Activated naive CD4-positive, alpha-beta T cell treated with Interleukin-2 at 50 U/mL for 16 hours (primary cell): ENCODE measurements at regions not wholly inside any gene's neighbourhood (a gene's known extent, or its start where the extent isn't known, plus 50 kb on each side); places are given as distances from the start of the nearest gene placed in this dataset.

Source experiments
- DNase-seq: peaks from one replicate; pipeline ENCODE4 v3.0.0-alpha.2; 2020

GRCh38 chr6:139635401-139636130, 261.1 kb upstream of the CITED2 start:
- DNase-seq, result no peak

DNA sequence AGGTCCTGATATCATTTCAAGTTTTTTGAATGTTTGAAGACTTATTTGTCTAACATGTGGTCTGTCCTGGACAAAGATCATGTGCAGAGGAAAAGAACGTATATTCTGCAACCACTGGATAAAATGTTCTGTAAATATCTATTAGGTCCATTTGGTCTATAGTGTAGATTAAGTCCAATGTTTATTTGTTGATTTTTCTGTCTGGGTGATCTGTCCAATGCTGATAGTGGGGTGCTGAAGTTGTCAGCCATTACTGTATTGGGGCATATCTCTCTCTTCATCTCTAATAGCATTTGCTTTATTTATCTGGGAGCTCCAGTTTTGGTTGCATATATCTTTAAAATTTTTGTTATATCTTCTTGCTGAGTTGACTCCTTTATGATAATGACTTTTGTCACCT, 258.4 kb upstream of the CITED2 start:
- no peak for DNase-seq

GRCh38 chr6:139628270-139628669, 253.8 kb upstream of the CITED2 start:
- no peak for DNase-seq

DNA sequence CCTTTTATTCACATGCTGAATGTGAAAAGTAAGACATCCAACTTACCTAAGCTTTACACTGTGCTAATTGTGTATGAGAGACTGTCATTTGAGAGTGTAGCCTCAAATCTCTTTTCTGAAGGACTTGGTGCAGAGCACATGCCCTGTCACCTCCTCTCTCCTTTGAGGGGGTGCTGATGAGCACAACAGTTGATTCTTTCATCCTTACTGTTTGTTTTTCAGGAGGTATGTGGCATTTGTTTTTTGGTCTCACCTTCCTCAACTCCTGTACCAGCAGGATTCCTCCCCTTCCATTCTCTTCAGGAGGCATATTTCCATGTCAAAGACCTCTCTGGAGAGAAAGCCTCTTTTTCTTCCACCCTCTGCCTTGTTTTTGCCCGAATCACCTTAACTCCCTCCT, 252.6 kb upstream of the CITED2 start:
- DNase-seq, result no peak

DNA sequence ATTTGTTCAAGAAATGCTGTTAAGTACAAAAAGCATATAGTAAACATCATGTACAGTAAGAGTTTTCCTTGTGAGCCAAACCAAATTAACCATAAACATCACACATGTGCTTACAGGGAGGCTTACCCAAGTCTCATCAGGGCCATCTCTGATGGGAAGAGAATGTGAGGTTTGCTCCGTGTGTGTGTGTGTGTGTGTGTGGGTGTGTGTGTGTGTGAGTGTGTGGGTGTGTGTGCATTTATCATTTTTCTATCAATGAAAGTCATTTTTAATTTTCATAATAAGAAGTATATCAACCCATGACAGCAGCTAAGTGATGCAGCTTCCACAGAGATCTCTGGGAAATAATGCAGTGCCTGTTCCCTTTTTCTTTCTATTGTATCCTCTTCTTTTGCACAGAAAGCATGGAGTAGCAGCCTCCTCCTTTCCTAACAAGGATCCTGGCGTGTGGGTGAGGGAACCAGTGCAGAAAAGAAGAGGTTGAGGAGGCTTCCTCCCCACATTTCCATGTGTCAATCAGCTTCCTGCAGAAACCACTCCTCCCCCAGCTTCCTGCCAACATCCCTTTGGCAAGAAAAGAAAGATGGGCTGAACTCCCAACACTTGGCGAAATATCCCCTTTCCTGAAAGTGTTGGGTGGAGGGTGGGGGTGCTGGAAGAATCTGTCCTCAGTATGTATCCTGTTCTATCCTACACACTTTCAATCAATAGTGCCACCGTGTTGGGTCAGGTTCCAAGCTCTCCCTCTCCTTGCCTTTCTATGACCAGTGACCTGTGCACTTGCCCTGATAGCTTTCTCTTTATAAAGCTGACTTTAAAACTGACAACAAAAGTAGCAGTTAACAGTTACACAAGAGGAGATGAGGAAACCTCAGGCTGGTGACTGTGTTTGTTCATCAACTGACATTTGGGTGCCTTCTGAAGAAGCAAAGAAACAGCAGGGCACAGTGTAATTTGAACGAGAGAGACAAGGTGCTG, 251.8 kb upstream of the CITED2 start:
- no peak for DNase-seq

- DNase-seq, result no peak
Observed at GRCh38 chr6:139625081-139625939, 250.9 kb upstream of the CITED2 start.

DNA sequence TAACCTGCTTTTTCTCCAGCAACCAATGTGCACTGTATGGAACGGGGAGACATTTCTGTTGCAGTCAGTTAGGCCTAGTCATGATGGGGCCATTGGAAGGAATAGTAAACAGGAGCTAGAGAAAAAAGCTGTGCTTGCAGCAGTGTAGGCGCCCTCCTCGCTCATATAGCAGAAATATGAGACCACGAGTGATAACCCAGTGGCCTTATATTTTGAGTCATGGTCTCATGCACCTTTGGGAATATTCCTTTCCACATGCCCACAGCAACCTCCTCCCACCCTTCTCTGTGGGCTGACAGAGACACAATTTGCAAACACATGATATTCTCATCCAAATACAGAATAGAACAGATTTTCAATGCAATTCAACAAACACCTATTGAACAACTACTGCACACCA, 248.9 kb upstream of the CITED2 start:
- no peak for DNase-seq

DNA sequence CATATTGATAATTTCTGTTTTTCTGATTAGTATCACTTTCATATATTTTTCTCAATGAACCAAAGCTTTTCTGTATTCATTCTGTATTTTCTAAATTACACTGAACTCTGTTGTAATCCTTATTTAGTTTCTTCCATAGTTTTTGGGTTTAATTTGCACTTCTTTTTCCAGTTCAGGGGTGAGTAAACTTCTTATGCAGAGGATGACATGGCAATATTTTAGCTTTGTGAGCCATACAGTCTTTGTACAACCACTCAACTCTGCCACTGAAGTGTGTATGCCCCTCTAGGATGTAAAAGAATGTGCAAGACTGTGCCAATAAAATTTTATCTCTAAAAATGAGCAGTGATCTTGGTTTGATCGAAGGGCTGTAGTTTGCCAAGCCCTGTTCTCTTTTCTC, 239.0 kb upstream of the CITED2 start:
- no peak for DNase-seq

DNA sequence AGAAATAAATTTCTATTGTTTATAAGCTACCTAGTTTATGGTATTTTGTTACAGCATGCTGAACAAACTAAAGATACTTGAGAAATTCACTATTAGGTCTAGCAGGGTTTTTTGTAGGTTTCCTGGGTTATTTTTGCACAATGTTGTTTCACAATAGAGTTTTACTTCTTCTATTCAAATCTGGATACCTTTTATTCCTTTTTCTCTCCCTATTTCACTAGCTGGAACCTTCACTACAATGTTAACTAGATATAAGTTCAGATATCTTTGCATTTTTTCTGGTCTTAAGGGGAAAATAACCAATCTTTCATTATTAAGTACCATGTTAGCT, 237.7 kb upstream of the CITED2 start:
- no peak for DNase-seq

DNA sequence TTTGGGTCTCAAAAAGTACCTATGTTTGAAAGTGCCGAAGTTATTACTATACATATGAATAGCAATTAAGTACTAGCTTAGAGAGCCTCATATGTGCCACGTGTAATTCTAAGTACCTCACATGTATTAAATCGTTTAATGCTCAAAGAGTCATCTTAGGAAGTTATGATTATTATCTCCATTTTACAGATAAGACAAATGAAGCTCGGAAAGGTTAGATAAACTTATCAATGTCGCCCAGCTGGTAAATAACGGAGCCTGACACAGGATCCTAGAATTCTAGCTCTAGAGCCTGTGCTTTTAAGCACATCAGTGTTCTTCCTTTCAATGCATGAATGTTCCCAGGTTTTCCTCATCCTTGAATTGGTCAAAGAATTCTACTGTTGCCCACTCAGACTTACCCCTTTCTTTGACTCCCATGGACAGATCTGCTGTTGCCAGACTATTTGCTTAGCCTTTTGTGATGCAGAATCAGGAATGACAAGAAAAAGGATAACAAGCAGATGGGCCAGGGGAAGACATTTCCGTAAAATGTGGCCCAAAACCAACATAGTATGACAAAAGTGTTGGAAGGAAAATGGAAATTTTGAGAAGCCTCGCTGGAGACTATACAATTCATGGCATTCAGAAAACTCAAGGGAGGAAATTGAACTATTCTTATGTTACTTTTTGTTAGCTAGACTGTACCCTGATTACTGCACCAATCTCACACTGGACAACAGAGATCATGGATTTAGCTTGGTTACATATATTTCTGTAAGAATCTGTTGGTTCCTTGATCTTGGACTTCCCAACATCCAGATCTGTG, 237.1 kb upstream of the CITED2 start:
- DNase-seq, result no peak

DNA sequence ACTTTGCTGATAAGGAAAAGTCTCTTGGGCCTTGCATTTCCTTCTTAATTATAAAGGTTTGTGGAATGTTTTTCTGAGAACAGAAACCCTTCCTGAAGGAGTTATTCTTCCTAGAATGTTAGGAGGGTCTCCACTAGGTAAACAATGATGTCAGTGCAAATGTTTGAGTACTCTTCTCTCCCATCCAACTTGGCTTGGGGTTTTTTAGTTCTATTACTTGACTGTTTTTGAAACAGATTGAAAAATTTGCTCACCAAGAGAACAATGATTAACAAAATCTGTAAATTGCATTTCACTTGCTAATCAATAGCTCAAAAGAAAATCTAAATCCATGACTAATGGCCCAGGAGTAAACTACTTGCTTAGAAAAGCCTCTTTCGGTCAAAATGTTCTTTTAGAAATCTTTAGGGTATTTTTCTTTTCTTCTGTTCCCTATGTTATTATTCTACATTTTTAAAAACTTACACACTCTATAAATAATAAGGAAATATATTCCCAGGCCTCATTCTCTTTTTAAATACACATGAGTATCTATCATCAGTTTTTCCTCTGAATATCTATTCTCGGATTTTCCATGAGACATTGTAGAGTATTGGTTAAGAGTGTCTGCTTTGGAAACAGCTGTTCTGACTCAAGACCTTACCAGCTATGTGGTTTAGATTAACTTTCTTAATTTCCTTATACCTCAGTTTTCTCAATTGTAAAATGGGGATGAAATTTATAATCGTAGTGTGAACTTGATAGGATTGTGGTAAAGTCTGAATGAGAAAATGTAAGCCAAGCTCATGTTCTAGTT, 234.2 kb upstream of the CITED2 start:
- no peak for DNase-seq

DNA sequence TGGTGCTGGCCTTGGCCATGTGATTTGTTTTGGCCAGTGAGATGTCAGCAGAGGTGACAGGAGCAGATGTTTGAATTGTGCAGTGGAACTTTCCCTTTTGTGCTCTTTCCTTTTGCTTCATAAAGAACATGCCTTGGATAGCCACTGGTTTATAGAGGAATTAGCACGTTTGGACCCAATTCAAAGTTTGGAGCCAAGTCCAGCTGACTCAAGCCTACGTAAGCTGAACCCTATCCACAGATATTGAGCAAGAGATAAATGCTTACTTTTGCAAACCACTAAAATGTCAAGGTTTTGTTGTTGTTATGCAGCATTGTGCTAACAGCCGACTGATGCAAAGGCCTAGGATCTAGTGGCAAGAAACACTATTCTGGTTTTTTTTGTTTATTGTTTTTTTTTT, 230.9 kb upstream of the CITED2 start:
- DNase-seq, result no peak

- no peak for DNase-seq
Observed at GRCh38 chr6:139603581-139603980, 229.1 kb upstream of the CITED2 start.

DNA sequence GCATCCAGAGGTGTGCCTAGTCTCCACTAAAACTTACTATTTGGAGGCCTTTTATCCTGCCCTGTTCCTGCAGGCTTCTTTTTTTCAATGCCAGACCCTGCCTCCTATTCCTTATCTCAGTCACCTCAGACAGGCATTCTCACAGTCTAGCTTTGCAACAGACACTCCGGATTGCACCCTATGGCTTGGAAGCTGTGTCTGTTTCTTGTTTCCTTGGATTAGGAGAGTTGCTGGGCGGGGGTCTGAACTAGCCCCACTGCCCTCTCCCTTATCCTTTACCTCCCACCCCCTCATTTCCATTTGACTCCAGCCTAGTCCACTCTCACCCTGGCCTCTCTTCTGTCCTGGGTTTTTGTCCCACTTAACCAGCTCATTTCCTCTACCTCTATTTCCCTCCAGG, 228.1 kb upstream of the CITED2 start:
- no peak for DNase-seq

- DNase-seq, result no peak
Observed at GRCh38 chr6:139600919-139601475, 226.5 kb upstream of the CITED2 start.

DNA sequence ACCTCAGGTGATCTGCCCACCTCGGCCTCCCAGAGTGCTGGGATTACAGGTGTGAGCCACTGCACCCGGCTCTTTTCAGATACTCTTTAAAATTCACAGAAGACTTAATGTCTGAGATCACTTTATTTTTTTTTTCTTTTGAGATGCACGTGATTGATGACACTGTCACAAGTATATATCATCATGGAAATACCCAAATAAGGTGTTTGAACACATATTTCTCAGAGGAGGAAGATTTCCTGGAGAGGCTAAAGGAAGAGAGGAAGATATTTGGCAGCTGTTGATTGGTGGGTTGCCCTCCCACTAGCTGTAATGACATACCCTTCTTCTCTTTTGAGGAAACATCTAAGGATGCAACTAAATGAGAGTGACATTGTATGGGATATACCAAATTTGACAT, 225.9 kb upstream of the CITED2 start:
- DNase-seq, result no peak

DNA sequence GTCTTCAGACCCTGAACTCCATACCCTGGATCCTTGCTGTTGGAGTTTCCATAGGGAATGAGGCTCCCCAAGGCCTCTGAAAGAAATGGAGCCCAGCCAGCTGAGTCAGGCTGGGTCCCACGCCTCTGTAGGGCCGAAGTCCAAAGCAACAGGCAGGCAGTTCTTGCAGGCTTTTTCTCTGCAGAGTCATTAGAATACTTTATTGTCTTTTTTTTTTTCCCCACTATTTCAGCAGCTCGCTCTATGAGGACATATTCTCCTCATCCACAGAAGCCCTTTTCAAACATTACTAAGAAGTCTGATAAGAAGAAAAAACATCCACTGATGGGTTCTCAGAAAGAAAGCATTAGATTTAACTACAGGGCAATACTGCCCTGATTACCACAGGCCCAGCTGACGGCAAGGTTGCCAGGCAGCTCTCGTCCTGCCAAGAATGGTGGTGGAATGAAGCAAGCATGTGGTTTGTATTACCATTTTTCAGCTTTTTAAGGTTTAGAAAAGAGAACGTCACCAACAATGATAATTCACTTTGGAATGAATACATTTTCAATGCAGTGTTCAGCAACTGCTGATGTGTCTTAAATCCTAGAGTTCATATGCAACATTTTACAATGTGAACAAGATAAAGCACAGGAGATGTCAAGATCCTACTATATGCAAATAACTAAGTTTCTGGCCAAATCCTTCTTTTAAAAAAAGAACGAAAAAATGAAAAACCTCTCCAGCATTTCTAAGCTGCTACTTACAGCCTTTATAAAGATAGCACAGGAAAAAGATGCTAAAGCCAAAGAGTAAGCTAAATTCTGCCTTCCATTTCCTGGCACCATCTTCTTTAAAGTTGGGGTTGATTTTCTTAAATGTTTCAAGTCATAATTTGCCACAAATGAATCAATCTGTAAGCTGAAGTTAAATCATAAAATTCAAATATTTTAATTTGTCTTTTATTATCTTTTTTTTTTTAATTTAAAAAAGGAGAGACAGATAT, 223.6 kb upstream of the CITED2 start:
- DNase-seq, result no peak

DNA sequence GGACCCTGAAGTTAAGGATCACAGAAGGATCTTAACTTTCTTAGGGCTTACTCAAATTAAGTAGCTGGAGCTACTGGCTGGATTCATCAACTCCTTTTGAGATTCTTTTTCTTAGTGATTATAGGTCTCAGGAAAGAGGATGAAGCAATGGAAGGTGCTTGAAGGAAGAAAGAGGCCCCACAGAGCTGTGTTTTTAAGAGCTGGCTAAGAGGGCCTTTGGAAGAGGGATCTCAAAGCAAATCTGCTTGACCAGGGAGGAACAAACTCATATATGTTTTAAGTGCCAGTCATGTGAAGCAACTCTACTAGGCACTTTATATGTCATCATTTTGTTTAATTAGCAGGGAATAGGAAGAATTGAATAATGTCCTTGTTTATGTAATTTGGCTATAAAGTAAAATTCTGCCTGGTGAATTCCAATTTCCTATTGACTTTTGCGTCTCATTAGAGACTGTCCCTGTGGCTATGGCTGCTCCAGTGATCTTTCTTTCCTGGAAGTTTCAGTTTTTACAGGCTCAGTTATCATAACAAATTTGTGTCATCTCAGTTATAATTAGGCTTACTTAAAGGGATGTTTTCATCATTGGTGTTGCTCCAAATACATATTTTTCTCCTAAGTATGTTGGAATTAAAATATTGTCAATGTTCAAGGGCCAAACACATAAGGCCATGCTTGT, 222.8 kb upstream of the CITED2 start:
- DNase-seq, result no peak

GRCh38 chr6:139595183-139595582, 220.7 kb upstream of the CITED2 start:
- no peak for DNase-seq
